ENCODE measurements at regions not wholly inside any gene's neighbourhood (a gene's known extent, or its start where the extent isn't known, plus 50 kb on each side); places are given as distances from the start of the nearest gene placed in this dataset.

GRCh38 chr11:50379484-50379883, 346.8 kb downstream of the OR4C45 start:
- H3K27ac ChIP-seq: no peak overlapping the region
- TF ChIP-seq ZFX (IDR thresholded peaks at IDR 0.05): no peak
- TF ChIP-seq, protein P1, sequence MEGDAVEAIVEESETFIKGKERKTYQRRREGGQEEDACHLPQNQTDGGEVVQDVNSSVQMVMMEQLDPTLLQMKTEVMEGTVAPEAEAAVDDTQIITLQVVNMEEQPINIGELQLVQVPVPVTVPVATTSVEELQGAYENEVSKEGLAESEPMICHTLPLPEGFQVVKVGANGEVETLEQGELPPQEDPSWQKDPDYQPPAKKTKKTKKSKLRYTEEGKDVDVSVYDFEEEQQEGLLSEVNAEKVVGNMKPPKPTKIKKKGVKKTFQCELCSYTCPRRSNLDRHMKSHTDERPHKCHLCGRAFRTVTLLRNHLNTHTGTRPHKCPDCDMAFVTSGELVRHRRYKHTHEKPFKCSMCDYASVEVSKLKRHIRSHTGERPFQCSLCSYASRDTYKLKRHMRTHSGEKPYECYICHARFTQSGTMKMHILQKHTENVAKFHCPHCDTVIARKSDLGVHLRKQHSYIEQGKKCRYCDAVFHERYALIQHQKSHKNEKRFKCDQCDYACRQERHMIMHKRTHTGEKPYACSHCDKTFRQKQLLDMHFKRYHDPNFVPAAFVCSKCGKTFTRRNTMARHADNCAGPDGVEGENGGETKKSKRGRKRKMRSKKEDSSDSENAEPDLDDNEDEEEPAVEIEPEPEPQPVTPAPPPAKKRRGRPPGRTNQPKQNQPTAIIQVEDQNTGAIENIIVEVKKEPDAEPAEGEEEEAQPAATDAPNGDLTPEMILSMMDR (conservative IDR thresholded peaks at IDR 0.05): no peak

DNA sequence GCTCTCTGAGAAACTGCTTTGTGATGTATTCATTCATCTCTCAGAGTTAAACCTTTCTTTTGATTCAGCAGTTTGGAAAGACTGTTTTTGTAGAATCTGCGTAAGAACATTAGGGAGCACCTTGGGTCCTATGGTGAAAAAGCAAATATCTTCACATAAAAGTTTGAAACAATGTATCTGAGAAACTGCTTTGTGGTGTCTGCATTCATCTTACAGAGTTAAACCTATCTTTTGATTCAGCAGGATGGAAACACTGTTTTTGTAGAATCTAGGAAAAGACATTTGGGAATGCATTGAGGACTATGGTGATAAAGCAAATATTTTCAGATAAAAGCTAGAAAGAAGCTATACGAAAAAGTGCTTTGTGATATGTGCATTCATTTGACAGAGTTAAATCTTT, 361.3 kb downstream of the OR4C45 start:
- no peak for TF ChIP-seq ZFX (IDR thresholded peaks at IDR 0.05)
- TF ChIP-seq, protein P1 (conservative IDR thresholded peaks at IDR 0.05): no peak

DNA sequence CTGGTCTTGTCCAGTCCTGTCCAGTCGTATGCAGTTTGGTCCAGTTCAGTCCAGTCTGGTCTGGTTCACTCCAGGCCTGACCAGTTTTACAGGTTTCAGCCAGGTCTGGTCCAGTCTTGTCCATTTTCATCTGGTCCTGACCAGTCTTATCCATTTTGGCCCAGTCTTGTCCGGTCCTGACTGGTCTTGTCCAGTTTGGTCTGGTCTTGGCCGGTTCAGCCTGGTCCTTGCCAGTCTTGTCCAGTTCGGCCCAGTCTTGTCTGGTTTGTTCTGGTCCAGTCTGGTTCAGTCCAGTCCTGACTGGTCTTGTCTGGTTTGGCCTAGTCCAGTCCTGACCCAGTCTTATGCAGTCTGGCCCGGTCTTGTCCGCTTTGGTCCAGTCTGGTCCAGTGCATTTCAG, 380.2 kb downstream of the OR4C45 start:
- no peak overlapping the region for H3K27ac ChIP-seq
- no peak for TF ChIP-seq ZFX (IDR thresholded peaks at IDR 0.05)
- TF ChIP-seq, protein P1 (conservative IDR thresholded peaks at IDR 0.05): no peak

More for the DNA sequence above, 361.3 kb downstream of the OR4C45 start:
- no peak overlapping the region for H3K27ac ChIP-seq

DNA sequence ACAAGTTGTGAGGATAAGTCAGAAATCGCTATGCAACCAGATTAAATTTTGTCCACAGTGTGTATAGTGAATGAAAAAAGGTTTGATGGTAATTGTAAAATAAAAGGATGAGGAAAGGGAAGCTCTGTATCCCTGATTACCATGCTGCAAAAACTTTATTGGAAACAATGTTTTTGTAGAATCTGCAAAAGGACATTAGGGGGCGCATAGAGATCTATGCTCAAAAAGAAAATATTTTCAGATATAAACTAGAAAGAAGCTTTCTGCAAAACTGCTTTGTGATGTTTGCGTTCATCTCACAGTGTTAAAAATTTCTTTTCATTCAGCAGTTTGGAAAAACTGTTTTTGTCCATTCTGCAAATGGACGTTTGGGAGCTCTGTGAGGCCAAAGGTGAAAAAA, 390.5 kb downstream of the OR4C45 start:
- H3K27ac ChIP-seq: no peak overlapping the region
- TF ChIP-seq, protein P1 (conservative IDR thresholded peaks at IDR 0.05): peak; percentile 70
- TF ChIP-seq ZFX (IDR thresholded peaks at IDR 0.05): no peak
